ENCODE measurements at regions not wholly inside any gene's neighbourhood (a gene's known extent, or its start where the extent isn't known, plus 50 kb on each side); places are given as distances from the start of the nearest gene placed in this dataset.
"Not testable (repeated sequence)": the region's sequence is repeated elsewhere in the genome, so short reads cannot be mapped to it uniquely, and the experiment has no call there.

DNA sequence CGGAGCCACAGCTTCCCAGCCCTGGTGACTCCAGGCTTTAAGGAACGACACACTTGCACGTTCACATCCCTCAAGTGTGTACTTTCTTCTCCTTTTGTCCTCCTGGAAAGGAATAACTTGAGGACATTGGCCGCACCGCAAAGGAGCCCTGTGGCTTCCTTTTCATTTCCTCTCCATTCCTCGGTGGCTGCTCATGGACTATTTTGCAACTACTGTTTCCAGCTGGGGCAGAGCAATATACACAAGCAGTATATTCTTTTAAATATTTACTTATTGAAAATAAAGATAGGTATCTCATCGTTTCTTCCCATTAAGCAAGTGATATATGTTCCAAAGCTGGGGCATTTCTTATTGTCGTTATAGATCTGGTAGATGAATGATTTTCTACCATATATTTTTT is 97.2 kb upstream of the LYZL1 start:
- intact Hi-C loops (cut with micrococcal nuclease) = no loop called here
- ATAC-seq (no peak), DNase-seq (no peak)

DNA sequence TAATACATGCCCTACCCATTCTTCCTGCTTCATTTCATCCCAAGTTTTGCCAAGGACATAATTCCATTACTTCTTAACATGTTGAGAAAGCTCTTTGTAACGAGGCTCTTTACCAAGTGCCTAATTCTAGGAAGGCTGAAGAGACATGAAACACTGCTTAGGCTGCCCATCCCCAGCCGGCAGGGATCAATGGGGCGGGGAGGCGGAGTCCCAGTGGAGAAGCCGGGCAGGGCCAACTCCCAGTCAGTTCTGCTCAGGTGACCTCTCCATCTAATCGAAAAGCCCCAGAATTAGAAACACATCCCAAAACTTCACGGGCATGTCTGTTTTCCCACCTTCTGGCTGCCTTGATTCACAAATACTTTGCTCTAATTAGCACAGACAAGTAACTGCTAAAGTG is 89.5 kb upstream of the LYZL1 start:
- no peak for DNase-seq
- no peak for ATAC-seq
- intact Hi-C loops (cut with micrococcal nuclease) = no loop called here

DNA sequence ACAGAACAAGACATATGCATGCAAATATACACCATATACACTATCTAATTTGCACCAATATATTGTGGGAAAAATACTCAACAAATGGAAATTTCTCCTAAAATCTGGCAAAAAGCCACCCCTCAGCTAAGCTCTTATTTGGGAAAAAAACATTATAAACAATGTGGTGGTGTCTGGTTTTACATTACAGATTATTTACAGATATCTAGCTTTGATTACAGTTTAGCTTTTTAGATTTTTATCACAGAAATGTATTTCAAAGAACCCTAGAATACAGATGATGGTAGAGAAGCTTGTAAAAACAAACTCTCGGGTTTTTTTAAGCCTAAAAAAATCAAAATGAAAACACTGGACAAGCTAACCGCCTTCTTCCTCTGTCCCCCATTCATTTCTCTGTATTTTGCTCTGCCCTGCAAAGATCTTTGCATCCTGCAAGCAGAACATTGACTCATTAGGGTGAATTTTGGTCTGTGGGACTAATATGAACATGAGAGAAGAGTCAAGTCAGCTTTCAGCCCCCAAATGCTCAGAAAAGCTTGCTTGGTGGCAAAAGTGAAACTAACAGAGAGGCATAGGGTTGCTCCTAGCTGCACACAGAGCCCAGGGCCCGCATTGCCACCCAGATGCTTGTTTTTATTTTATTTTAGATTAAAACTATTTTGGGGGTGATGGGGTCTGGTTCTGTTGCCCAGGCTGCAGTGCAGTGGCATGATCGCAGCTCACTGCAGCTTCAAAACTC is 88.8 kb upstream of the LYZL1 start:
- ATAC-seq (no peak), DNase-seq (no peak)
- intact Hi-C loops (cut with micrococcal nuclease) = no loop called here

DNA sequence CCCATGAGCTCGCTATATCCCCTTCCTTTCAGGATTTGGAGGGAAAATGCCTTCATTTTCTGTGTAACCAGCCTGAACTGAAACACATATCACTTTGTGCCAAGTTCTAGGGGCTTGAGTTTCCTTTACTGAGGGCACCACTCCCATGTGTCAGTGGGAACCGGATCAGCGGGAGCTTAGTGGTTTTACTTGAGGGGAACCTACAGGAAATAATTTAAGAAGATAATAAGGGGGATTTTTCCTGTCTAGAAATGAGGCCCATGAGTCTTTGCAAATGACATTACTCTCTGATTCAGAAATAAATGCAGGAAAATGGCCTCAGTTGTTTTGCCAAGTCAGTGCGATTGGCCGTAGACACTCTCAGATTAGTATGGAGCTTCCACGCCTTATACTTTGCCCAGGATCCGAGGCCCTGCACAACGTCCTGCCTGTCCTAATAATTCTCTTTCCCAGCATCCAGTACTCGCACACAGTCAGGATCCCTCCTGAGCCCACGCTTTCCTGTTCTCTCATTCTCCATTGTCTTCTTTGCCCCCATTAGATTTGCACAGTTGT is 86.4 kb upstream of the LYZL1 start:
- intact Hi-C loops (cut with micrococcal nuclease) = no loop called here
- DNase-seq = no peak
- ATAC-seq = no peak

DNA sequence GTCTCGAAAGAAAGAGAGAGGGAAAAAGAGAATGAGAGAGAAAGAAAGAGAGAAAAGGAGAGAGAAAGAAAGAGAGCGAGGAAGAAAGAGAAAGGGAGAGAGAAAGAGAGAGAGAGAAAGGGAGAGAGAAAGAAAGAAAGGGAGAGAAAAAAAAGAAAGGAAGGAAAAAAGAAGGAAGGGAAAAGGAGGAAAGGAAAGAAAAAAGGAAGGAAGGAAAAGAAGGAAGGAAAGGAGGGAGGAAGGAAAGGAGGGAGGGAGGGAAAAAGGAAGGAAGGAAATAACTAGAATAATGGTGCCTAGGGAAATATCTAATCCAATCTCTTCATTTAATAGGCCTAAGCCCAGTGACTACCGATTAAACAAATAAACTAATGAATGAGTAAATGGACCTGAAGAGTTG is 85.4 kb upstream of the LYZL1 start:
- ATAC-seq (no peak), DNase-seq (no peak)
- intact Hi-C loops (cut with micrococcal nuclease) = no loop called here

DNA sequence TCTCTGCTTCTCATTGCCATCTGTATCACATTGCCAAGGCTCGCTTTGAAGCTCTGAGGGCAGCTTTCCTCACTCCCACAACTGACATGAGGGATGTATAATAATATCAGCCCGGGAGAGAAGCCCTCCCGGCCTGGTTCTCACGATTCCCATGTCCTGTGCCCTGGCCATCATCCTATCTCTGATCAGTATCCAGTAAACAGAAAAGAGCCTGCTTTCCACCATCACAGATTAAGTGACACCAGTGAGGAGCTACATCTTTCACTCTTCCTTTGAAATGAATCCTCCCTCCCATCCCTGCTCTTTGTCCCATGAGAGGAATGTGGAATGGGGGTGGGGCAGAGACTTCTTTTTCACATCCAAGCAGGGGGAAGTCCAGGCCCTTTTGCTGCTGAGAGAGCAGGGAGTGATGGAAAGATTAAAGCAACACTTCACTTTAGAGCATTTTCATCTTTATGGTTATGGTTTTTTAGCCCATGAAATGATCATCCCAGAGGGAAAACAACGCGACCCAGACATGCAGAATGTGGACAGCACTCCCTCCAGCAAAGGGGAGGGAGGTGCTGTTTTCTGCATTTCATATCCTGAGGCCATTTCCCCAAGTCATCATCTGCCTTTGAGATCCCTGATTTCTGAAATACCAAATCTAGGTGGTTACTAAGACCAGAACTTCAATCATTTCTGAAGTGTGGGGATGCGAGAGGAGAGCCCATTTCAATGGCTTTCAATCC is 84.6 kb upstream of the LYZL1 start:
- DNase-seq (no peak), ATAC-seq (no peak)
- intact Hi-C loops (cut with micrococcal nuclease) = no loop called here

DNA sequence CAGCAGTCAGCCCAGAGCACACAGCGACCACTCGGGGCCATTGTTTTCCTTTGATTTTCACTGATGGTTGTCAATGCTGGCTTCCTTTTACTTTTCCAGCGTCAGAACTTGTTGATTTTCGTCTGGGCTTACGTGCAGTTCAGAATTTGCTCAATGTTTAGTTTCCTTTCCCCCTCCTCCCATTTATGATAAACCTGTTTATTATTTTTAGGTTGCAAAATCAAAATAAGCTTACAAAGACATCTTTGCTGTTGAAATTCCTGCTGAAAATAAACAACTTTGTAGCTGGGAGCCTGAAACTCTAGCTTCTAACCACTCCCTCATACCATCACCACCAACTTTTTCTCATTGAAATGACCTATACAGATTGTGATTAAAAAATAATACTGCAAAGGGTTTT is 83.1 kb upstream of the LYZL1 start:
- ATAC-seq (no peak), DNase-seq (no peak)
- intact Hi-C loops (cut with micrococcal nuclease) = no loop called here

DNA sequence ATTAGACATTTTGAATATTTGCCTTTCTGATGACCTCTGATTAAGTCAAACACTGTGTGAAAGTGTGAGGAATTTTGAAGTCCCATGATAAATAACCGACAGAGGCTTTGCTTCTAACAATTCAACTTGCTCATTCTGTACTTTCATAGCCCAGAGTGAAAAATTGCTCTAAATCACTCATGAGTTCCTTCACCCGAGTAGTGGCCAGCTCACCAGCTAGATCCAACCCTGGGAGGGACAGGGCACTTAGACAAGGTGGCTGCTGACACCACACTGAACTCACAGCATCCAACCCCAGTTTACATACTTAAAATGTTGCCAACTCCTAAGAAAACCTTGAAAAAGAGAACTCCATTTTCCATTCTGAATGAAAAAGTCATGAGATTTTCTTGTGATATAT is 80.0 kb upstream of the LYZL1 start:
- intact Hi-C loops (cut with micrococcal nuclease) = no loop called here
- ATAC-seq (no peak), DNase-seq (no peak)

DNA sequence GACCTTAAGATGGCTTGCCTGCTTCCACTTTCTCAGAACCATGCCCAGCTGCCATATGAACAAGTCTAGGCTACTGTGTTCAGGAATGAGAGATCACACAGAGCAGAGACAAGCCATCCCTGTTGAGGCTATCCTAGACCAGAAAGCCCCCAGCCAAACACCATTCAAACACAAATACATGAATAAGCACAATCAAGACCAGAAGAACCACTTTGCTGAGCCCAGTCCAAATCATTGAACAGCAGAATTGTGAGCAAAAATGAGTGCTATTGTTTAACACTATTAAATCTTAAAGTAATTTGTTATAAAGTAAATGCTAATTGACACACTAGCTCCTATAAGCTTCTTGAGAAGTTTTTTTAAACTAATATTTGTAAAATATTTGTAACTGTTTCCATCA is 79.0 kb upstream of the LYZL1 start:
- intact Hi-C loops (cut with micrococcal nuclease) = no loop called here
- DNase-seq = no peak
- no peak for ATAC-seq

DNA sequence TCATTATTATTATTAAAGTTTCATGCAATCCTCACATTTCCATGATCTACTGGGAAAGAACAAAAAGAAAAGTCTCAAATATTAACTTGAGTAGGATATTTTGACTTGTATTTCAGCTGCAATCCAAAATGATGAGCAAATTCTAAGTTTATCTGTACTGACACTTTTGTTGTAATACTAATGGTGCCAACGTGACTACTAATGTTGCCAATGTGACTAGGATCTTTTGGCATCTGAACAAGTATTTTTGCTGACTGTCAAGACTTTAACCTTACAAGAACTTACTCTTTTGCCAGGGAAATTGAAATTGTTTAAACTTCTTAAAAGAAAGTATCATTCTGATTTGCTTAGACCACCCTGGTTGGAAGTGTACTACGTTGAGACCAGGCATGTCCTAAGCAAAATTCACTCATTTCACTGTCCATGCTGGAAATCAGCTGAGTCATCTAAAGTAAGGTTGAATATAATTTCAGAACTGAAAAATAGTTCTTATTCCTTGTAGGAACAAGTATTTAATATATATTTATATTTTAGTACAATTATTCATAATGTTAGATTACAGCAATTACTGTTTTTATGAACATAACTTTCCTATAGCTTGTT is 78.5 kb upstream of the LYZL1 start:
- DNase-seq = no peak
- ATAC-seq = no peak
- intact Hi-C loops (cut with micrococcal nuclease) = no loop called here

DNA sequence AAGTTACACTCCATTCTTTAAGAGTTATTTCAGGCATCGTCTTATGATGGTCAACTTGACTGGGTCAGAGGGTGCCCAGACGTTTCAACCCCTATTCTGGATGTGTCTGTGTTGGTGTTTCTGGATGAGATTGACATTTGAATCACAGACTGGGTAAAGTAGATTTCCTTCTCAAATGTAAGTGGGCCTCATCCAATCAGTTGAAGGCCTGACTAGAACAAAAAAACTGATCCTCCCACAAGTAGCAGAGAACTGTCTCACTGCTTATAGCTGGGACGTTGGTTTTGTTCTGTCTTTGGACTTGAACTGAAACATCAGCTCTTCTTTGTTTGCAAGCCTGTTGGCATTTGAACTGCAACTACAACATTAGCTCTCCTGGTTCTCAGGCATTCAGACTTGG is 76.3 kb upstream of the LYZL1 start:
- ATAC-seq = no peak
- intact Hi-C loops (cut with micrococcal nuclease) = no loop called here
- no peak for DNase-seq

DNA sequence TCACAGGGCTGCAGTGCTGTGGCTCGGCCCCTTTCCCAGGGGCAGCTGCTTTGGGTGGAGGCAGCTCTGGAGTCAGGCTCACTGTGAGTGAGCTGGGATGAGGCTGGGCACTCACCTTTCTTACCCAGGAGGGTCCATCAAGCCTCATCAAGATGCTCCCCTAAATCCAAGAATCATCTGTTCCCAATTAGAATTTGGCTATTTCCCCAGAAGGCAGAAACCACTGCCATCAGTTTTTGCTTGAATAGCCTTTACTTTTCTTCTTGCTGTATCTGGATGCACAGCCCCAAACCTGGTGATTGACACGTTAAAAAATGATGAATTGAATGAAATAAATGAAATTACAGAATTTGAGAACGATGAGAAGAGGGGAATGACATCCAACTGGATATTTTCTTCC is 74.3 kb upstream of the LYZL1 start:
- ATAC-seq = no peak
- intact Hi-C loops (cut with micrococcal nuclease) = no loop called here
- DNase-seq = no peak

DNA sequence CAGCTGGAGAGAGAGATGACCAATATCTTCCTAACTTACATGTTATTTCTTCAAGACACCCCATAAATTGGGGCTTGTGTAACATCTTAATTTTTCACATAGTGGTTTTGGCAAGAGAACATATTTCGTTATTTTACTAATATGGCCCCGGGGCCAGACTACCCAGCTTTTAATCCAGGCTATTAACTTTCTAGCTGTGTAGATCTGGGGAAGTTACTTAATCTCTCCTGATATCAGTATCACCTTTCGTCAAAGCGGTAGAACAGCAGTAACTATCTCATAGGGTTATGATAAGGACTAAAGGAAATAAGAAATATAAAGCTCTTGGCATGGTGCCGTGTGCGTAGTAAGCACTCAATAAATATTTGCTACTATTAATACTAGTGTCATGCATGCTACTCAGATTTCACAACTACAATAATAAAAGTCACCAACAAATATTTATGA is 71.6 kb upstream of the LYZL1 start:
- intact Hi-C loops (cut with micrococcal nuclease) = no loop called here
- ATAC-seq (no peak), DNase-seq (no peak)

DNA sequence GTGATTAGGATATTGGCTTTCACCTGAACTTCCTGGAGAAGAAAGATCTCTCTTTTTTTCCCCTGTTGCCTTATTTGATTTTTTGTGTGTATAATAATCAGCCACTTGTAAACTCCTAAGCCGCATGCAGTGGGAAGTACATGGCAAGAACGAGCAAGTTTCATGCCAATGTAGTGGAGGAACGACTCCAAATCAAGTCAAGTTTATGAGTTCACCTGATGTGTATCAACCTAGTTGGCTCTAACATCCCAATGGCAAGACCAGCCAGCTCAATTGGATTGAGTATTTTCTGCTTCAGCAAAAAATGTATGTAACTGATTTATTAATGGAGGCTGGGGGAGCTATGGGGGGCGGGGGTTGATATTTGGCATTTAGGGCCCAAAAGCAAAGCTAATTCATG is 65.5 kb upstream of the LYZL1 start:
- intact Hi-C loops (cut with micrococcal nuclease) = no loop called here
- no peak for DNase-seq
- no peak for ATAC-seq

DNA sequence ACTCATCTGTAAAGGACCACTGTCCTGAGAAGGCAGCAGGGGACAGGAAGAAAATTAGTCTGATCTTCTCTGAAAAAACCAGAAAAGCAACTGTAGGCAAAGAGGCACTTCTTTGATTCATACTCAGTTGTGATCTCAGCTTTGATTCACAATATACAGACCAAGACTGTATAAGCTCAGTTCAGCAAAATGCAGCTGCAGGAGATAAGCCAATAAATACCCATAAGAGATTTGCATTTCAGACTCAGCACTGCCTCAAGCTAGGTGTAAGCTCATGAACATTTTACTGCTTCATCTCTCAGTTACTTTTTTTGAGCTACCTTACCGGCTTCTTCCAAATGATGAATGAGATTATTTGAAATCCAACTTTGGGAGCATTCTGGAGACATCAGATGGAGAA is 64.2 kb upstream of the LYZL1 start:
- ATAC-seq = no peak
- intact Hi-C loops (cut with micrococcal nuclease) = no loop called here
- DNase-seq = no peak

DNA sequence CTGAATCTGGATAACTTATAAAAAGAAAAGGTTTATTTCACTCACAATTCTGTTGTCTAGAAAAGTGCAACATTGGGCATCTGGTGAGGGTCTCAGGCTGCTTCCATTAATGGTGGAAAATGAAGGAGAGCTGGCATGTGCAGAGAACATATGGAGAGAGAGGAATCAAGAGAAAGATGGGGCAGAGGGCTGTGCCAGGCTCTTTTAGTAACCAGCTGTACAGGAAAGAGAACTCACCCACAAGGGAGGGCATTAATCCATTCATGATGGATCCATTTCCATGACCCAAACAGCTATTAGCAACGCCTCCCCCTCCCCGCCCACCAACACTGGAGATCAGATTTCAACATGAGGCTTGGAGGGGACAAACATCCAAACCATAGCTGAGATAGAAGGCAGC is 61.7 kb upstream of the LYZL1 start:
- intact Hi-C loops (cut with micrococcal nuclease) = no loop called here
- no peak for ATAC-seq
- DNase-seq = no peak

DNA sequence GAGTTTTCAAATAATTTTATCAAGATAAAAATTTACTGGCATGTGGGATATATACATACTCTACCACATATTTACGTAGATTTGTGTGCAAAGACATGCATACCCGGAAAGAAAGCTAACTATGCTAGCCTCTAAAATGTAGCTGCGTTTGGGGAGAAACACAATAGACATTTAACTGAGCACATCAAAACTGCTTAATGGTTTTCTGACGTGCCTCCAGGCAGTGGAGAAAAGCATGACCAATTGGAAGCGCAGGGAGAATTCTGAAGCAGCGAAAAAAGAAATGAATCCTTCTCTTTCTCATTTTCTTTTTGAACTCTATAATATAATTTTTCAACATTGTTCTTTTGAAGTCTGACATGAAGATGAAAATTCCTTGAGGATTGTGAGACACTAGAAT is 60.3 kb upstream of the LYZL1 start:
- intact Hi-C loops (cut with micrococcal nuclease) = no loop called here

DNA sequence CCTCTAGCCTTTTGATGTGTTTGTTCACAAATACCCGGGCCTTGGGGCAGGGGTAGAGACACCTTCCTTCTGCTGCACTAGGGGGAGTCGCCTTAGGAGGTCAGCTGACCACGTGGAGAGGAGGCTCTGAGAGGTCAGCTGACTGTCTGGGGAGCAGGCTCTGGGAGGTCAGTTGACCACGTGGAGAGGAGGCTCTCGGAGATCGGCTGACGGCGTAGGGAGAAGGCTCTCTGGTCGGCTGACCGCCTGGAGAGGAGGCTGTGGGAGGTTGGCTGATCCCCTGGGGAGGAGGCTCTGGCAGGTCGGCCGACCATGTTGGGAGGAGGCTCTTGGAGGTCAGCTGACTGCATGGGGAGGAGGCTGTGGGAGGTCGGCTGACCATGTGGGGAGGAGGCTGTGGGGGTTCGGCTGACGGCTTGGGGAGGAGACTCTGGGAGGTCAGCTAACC is 59.6 kb upstream of the LYZL1 start:
- no peak for DNase-seq
- ATAC-seq = no peak
- intact Hi-C loops (cut with micrococcal nuclease) = no loop called here

More for the DNA sequence above, 60.3 kb upstream of the LYZL1 start:
- no peak for DNase-seq
- no peak for ATAC-seq

DNA sequence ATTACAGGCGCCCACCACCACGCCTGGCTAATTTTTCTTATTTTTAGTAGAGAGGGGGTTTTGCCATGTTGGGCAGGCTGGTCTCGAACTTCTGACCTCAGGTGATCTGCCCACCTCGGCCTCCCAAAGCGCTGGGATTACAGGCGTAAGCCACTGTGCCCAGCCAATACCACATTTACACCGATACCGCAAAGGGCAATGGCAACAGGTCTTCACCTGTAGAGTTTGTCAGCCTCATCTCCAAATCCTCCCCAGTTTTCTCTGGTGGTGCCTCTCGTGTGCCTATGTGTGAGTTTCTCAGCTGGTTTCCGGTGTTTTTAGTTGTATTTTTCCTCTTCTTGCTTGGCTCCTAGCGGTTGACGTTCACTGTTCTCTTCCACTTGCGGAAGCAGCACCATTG is 52.0 kb upstream of the LYZL1 start:
- DNase-seq; ATAC-seq; intact Hi-C loops (cut with micrococcal nuclease): not testable (repeated sequence)

DNA sequence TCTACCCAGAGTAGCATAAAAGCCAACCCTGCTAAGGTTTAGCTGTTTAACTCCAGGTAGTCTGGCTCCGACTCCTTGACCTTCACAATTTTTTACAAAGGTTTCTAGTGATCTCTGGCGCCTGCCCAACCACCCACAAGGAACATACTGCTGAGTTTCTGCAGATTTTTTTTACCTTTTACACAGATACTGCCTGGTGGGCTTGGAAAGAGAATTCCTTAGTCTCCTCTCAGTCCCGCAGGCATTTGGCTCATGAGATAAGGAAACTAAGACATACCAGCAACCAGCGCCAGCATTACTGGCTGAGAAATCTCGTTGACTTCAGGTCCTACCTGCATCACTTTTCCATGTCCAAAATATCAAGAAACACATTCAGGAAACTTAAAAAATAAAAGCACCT is 51.1 kb upstream of the LYZL1 start:
- ATAC-seq (no peak), DNase-seq (no peak)
- intact Hi-C loops (cut with micrococcal nuclease) = no loop called here
